ENCODE measurements at regions not wholly inside any gene's neighbourhood (a gene's known extent, or its start where the extent isn't known, plus 50 kb on each side); places are given as distances from the start of the nearest gene placed in this dataset.

DNA sequence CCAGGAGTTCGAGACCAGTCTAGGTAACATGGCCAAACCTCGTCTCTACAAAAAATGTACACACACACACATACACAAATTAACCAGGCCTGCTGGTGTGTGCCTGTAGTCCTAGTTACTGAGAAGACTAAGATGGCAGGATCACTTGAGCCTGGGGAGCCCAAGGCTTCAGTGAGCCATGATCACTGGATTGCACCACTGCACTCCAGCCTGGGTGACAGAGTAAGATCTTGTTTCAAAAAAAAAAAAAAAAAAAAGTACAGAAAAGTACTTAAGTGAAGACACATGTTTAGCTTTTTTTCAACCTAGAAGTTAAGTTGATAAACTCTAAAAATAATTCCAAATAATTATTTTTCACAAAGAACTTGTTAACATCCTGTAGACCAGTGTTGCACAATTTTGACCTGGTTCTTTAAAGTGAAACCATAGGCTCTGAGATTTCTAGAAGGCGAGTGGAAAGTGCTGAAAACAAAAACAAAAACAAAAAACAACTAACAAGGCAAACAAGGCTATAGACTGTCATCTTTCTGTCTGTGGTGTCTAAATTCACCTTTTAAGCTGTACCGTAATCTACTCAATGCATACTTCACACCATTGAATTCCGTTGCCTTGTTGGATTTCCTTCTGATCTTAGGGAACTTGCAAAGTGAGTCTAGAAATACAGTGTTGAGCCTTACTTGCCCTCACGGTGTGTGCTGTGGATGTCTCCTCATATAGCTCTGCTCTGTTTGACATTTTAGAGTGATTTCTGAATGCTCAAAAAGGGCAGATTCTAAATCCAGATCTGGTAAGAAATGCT is 63.5 kb downstream of the CHST2 start:
- Histone ChIP-seq H3K4me3 (IDR thresholded peaks at IDR 0.05; ENCODE audit: insufficient read depth, low read depth, low read length) (no peak overlapping the region), H2AFZ (ENCODE audit: low read depth) (no peak overlapping the region), H3K27ac (no peak overlapping the region), H3K27me3 (ENCODE audit: insufficient read depth, low read depth) (no peaks in the 10 kb centered on the region), H3K9ac (no peak overlapping the region), H3K4me1 (ENCODE audit: low read depth, poor library complexity, severe bottlenecking) (no peaks in the 10 kb centered on the region), H3K79me2 (ENCODE audit: insufficient read depth, low read depth) (no peaks in the 10 kb centered on the region), H3K4me2 (no peak overlapping the region), H3K36me3 (ENCODE audit: insufficient read depth) (no peaks in the 10 kb centered on the region), H4K20me1 (ENCODE audit: insufficient read depth) (no peaks in the 10 kb centered on the region)
- TF ChIP-seq CTCF (conservative IDR thresholded peaks at IDR 0.05; ENCODE audit: low read depth, low read length): no peak

GRCh38 chr3:143183665-143183964 is 64.0 kb downstream of the CHST2 start:
- Histone ChIP-seq H3K9ac (no peak overlapping the region), H4K20me1 (ENCODE audit: insufficient read depth) (no peaks in the 10 kb centered on the region), H3K27me3 (ENCODE audit: insufficient read depth, low read depth) (no peaks in the 10 kb centered on the region), H3K4me2 (no peak overlapping the region), H3K4me3 (IDR thresholded peaks at IDR 0.05; ENCODE audit: insufficient read depth, low read depth, low read length) (no peak overlapping the region), H3K36me3 (ENCODE audit: insufficient read depth) (no peaks in the 10 kb centered on the region), H2AFZ (ENCODE audit: low read depth) (no peak overlapping the region), H3K27ac (no peak overlapping the region), H3K4me1 (ENCODE audit: low read depth, poor library complexity, severe bottlenecking) (no peaks in the 10 kb centered on the region), H3K79me2 (ENCODE audit: insufficient read depth, low read depth) (no peaks in the 10 kb centered on the region)
- TF ChIP-seq CTCF (conservative IDR thresholded peaks at IDR 0.05; ENCODE audit: low read depth, low read length): no peak

- Histone ChIP-seq H3K36me3 (ENCODE audit: insufficient read depth) (no peaks in the 10 kb centered on the region), H3K4me3 (IDR thresholded peaks at IDR 0.05; ENCODE audit: insufficient read depth, low read depth, low read length) (no peak overlapping the region), H3K4me2 (no peak overlapping the region), H3K79me2 (ENCODE audit: insufficient read depth, low read depth) (no peaks in the 10 kb centered on the region), H2AFZ (ENCODE audit: low read depth) (no peak overlapping the region), H3K9ac (no peak overlapping the region), H3K4me1 (ENCODE audit: low read depth, poor library complexity, severe bottlenecking) (no peaks in the 10 kb centered on the region), H3K27ac (no peak overlapping the region), H3K27me3 (ENCODE audit: insufficient read depth, low read depth) (no peaks in the 10 kb centered on the region), H4K20me1 (ENCODE audit: insufficient read depth) (no peaks in the 10 kb centered on the region)
- no peak for TF ChIP-seq CTCF (conservative IDR thresholded peaks at IDR 0.05; ENCODE audit: low read depth, low read length)
These were observed 64.5 kb downstream of the CHST2 start for GRCh38 chr3:143184099-143184498.

- no peaks in the 10 kb centered on the region for H3K27me3 ChIP-seq (ENCODE audit: insufficient read depth, low read depth)
- H3K4me3 ChIP-seq (IDR thresholded peaks at IDR 0.05; ENCODE audit: insufficient read depth, low read depth, low read length): no peak overlapping the region
- no peak overlapping the region for H3K27ac ChIP-seq
- no peak for TF ChIP-seq CTCF (conservative IDR thresholded peaks at IDR 0.05; ENCODE audit: low read depth, low read length)
- no peaks in the 10 kb centered on the region for H4K20me1 ChIP-seq (ENCODE audit: insufficient read depth)
- H3K9ac ChIP-seq: no peak overlapping the region
- H3K79me2 ChIP-seq (ENCODE audit: insufficient read depth, low read depth): no peaks in the 10 kb centered on the region
- no peak overlapping the region for H2AFZ ChIP-seq (ENCODE audit: low read depth)
- H3K4me2 ChIP-seq: no peak overlapping the region
- no peaks in the 10 kb centered on the region for H3K36me3 ChIP-seq (ENCODE audit: insufficient read depth)
- no peaks in the 10 kb centered on the region for H3K4me1 ChIP-seq (ENCODE audit: low read depth, poor library complexity, severe bottlenecking)
These were observed 65.8 kb downstream of the CHST2 start for GRCh38 chr3:143185401-143185800.
